ENCODE measurements at regions not wholly inside any gene's neighbourhood (a gene's known extent, or its start where the extent isn't known, plus 50 kb on each side); places are given as distances from the start of the nearest gene placed in this dataset.
"Not testable (repeated sequence)": the region's sequence is repeated elsewhere in the genome, so short reads cannot be mapped to it uniquely, and the experiment has no call there.

- no peak for DNase-seq (ENCODE audit: low read depth)
Measured at GRCh38 chr2:183459466-183459865, 335.2 kb downstream of the NUP35 start.

GRCh38 chr2:183463821-183464220 lies 339.6 kb downstream of the NUP35 start:
- DNase-seq (ENCODE audit: low read depth), result no peak

- no peak for DNase-seq (ENCODE audit: low read depth)
Measured at GRCh38 chr2:183465048-183465447, 340.8 kb downstream of the NUP35 start.

- no peak for DNase-seq (ENCODE audit: low read depth)
Measured at GRCh38 chr2:183474912-183475695, 350.9 kb downstream of the NUP35 start.

GRCh38 chr2:183476490-183476889 lies 352.2 kb downstream of the NUP35 start:
- DNase-seq (ENCODE audit: low read depth), result no peak

- DNase-seq (ENCODE audit: low read depth), result no peak
Measured at GRCh38 chr2:183477296-183477695, 353.1 kb downstream of the NUP35 start.

- not testable (repeated sequence) for DNase-seq (ENCODE audit: low read depth)
Measured at GRCh38 chr2:183478941-183479595, 354.8 kb downstream of the NUP35 start.

GRCh38 chr2:183487326-183487725 lies 363.1 kb downstream of the NUP35 start:
- no peak for DNase-seq (ENCODE audit: low read depth)

- no peak for DNase-seq (ENCODE audit: low read depth)
Measured at GRCh38 chr2:183488421-183488820, 364.2 kb downstream of the NUP35 start.

- DNase-seq (ENCODE audit: low read depth), result no peak
Measured at GRCh38 chr2:183490489-183490888, 366.2 kb downstream of the NUP35 start.

GRCh38 chr2:183490914-183491313 lies 366.7 kb downstream of the NUP35 start:
- peak; percentile 31 for DNase-seq (ENCODE audit: low read depth)

GRCh38 chr2:183493040-183493439 lies 368.8 kb downstream of the NUP35 start:
- no peak for DNase-seq (ENCODE audit: low read depth)

- no peak for DNase-seq (ENCODE audit: low read depth)
Measured at GRCh38 chr2:183495079-183495478, 370.8 kb downstream of the NUP35 start.

- DNase-seq (ENCODE audit: low read depth), result no peak
Measured at GRCh38 chr2:183495589-183496267, 371.5 kb downstream of the NUP35 start.

GRCh38 chr2:183497861-183498260 lies 373.6 kb downstream of the NUP35 start:
- no peak for DNase-seq (ENCODE audit: low read depth)

GRCh38 chr2:183505911-183506310 lies 381.7 kb downstream of the NUP35 start:
- DNase-seq (ENCODE audit: low read depth), result no peak

- no peak for DNase-seq (ENCODE audit: low read depth)
Measured at GRCh38 chr2:183511154-183511553, 386.9 kb downstream of the NUP35 start.

- DNase-seq (ENCODE audit: low read depth), result no peak
Measured at GRCh38 chr2:183519371-183520056, 395.3 kb downstream of the NUP35 start.

GRCh38 chr2:183521911-183522310 lies 397.7 kb downstream of the NUP35 start:
- no peak for DNase-seq (ENCODE audit: low read depth)

GRCh38 chr2:183522489-183523266 lies 398.4 kb downstream of the NUP35 start:
- DNase-seq (ENCODE audit: low read depth), result no peak

- DNase-seq (ENCODE audit: low read depth), result no peak
Measured at GRCh38 chr2:183530333-183530901, 406.2 kb downstream of the NUP35 start.

All from stromal cell of bone marrow (primary cell).